BJ (cell line): ENCODE measurements at regions not wholly inside any gene's neighbourhood (a gene's known extent, or its start where the extent isn't known, plus 50 kb on each side); places are given as distances from the start of the nearest gene placed in this dataset.

Source experiments
- CTCF ChIA-PET: fragments of 350-600 bp; formaldehyde crosslinking; extraction: SDS; loops from one replicate; lab custom pipeline; 2021; ENCODE audit warnings: antibody characterized with exemption, inconsistent platforms; lab: Yijun Ruan, JAX
- POLR2A ChIA-PET: fragments of 300-600 bp; sonication (Branson Sonifier 250); formaldehyde crosslinking; extraction: SDS; loops from one replicate; lab custom pipeline; 2021; ENCODE audit warnings: antibody characterized with exemption; lab: Charles Lee
- DNase-seq: peaks from one replicate; pipeline ENCODE4 v3.0.0-alpha.2; 2011; ENCODE audit warnings: low read depth
- H3K27me3 ChIP-seq: 2 replicates; pipeline ENCODE4 v1.6.0; 2011; ENCODE audit warnings: low read length; ENCODE audit not compliant: control insufficient read depth, insufficient read depth
- H3K36me3 ChIP-seq: 2 replicates; pipeline ENCODE4 v1.5.1; 2011; ENCODE audit warnings: low read length; ENCODE audit not compliant: control insufficient read depth, insufficient read depth
- H3K4me3 ChIP-seq: 2 replicates; pipeline ENCODE4 v1.5.1; 2011; ENCODE audit warnings: low read depth, mild to moderate bottlenecking, control low read depth, low read length
- CTCF ChIP-seq: IDR thresholded peaks from 2 replicates; pipeline ENCODE4 v1.5.1; 2011; ENCODE audit warnings: low read depth, mild to moderate bottlenecking, control low read depth, inconsistent platforms, low read length, moderate library complexity; ENCODE audit not compliant: insufficient read depth

GRCh38 chr13:58795715-58796114 lies 1164.2 kb downstream of the PCDH17 start:
- ChIA-PET CTCF (no interaction called here), POLR2A (no interaction called here)
- no peaks in the 10 kb centered on the region for H3K36me3 ChIP-seq
- no peaks in the 10 kb centered on the region for H3K27me3 ChIP-seq
- no peak overlapping the region for H3K4me3 ChIP-seq
- no peak for DNase-seq
- TF ChIP-seq CTCF, result no peak

DNA sequence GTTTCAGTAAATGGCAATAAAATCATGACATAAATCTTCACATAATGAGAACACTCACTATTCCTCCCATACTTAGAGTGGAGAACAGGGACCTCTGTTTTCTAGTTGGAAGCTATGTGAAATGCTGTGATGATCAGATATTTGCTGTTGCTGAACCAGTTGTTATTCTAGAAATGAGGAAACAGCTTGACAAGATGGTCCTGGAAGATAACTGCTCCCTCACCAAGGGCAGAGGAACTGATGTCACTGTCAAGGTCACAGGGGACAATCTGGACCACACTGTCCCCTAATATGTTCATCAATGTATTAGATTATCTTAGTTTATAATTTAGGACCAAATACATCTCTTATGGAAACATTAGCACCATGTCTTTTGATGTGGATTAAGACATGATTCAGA lies 1173.3 kb downstream of the PCDH17 start:
- Histone ChIP-seq H3K27me3 (no peaks in the 10 kb centered on the region), H3K4me3 (no peak overlapping the region), H3K36me3 (no peaks in the 10 kb centered on the region)
- CTCF ChIA-PET, result no interaction called here
- no peak for DNase-seq
- no peak for TF ChIP-seq CTCF
- POLR2A ChIA-PET, result no interaction called here

GRCh38 chr13:58806401-58806800 lies 1174.9 kb downstream of the PCDH17 start:
- DNase-seq, result no peak
- no peaks in the 10 kb centered on the region for H3K27me3 ChIP-seq
- no peak overlapping the region for H3K4me3 ChIP-seq
- ChIA-PET POLR2A (no interaction called here), CTCF (no interaction called here)
- no peaks in the 10 kb centered on the region for H3K36me3 ChIP-seq
- TF ChIP-seq CTCF, result no peak

DNA sequence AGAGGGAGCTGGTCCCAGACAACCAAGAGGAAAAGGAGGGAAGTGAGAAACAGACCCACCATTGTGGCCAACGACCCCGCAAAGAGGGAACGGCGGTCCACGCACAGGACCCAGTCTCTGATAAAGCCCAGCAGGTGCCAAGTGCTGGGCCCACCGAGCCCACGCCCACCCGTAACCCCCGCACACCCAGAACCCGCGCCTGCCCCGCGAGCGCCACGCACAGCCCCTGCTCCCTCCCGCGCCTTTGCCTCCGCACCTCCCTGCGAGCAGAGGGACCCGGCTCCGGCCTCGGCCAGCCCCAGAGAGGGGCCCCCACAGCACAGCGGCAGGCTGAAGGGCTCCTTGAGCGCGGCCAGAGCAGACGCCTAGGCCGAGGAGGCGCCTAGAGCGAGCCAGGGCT lies 1192.2 kb downstream of the PCDH17 start:
- CTCF ChIA-PET, result no interaction called here
- Histone ChIP-seq H3K4me3 (no peak overlapping the region), H3K27me3 (no peaks in the 10 kb centered on the region), H3K36me3 (no peaks in the 10 kb centered on the region)
- DNase-seq, result no peak
- TF ChIP-seq CTCF, result no peak
- POLR2A ChIA-PET, result no interaction called here

DNA sequence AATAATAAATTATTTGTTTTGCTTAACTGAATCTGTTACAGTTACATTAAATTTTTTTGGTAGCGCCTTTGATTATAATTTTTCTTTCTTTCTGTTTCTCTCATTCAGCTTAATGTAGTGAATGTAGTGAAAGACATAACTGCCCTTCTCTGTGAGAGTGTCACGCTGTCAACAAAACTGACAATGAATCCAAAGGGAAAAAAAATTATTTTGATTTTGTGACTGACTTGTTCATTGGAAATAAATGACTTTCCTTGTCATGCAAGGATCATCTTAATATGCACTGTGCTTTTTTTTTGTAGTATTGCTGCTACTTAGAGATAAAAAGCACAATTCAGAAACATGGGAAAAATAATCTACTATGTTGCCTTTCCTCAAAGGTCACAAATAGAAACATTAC lies 1196.4 kb downstream of the PCDH17 start:
- ChIA-PET CTCF (no interaction called here), POLR2A (no interaction called here)
- no peak for TF ChIP-seq CTCF
- H3K4me3 ChIP-seq, result no peak overlapping the region
- H3K36me3 ChIP-seq, result no peaks in the 10 kb centered on the region
- DNase-seq, result no peak
- no peaks in the 10 kb centered on the region for H3K27me3 ChIP-seq
